Astrocyte of the cerebellum (primary cell): ENCODE measurements at regions not wholly inside any gene's neighbourhood (a gene's known extent, or its start where the extent isn't known, plus 50 kb on each side); places are given as distances from the start of the nearest gene placed in this dataset.

Source experiments
- DNase-seq: peaks from one replicate; pipeline ENCODE4 v3.0.0-alpha.2; 2011; ENCODE audit warnings: low read depth
- H3K4me3 ChIP-seq: 2 replicates; pipeline ENCODE4 v1.5.1; 2011; ENCODE audit warnings: mild to moderate bottlenecking, low read depth, low read length, moderate library complexity
- CTCF ChIP-seq: IDR thresholded peaks from 2 replicates; pipeline ENCODE4 v1.5.1; 2012; ENCODE audit warnings: low read length, low read depth, moderate library complexity, mild to moderate bottlenecking; ENCODE audit errors: missing control alignments
- in situ Hi-C: cut with HindIII; loops from 2 replicates; pipeline ENCODE4 v1.10.0; 2017; ENCODE audit warnings: low sequenced_read_pairs

GRCh38 chrX:6909396-6909795 lies 238.1 kb upstream of the STS start:
- no peak for DNase-seq
- in situ Hi-C loops, result loop anchor here (10.0 kb wide), 1 partner anchor 65 kb away; no protein-coding TSS in a partner anchor
- no peak for TF ChIP-seq CTCF
- H3K4me3 ChIP-seq, result no peak overlapping the region

- no peak overlapping the region for H3K4me3 ChIP-seq
- DNase-seq, result no peak
- in situ Hi-C loops, result loop anchor here (10.0 kb wide), 1 partner anchor 68 kb away; no protein-coding TSS in a partner anchor
- TF ChIP-seq CTCF, result no peak
These were observed 240.9 kb upstream of the STS start for GRCh38 chrX:6906608-6907007.

GRCh38 chrX:6904156-6904555 lies 243.4 kb upstream of the STS start:
- in situ Hi-C loops, result loop anchor here (10.0 kb wide), 1 partner anchor 71 kb away; no protein-coding TSS in a partner anchor
- no peak for TF ChIP-seq CTCF
- H3K4me3 ChIP-seq, result no peak overlapping the region
- no peak for DNase-seq

GRCh38 chrX:6898371-6898770 lies 249.1 kb upstream of the STS start:
- no peak overlapping the region for H3K4me3 ChIP-seq
- DNase-seq, result no peak
- TF ChIP-seq CTCF, result no peak
- in situ Hi-C loops, result no loop called here

- DNase-seq, result no peak
- no peak overlapping the region for H3K4me3 ChIP-seq
- TF ChIP-seq CTCF, result no peak
- in situ Hi-C loops, result no loop called here
These were observed 256.1 kb upstream of the STS start for GRCh38 chrX:6891404-6891803.

GRCh38 chrX:6890544-6891261 lies 256.8 kb upstream of the STS start:
- DNase-seq, result no peak
- no peak for TF ChIP-seq CTCF
- H3K4me3 ChIP-seq, result no peak overlapping the region
- in situ Hi-C loops, result no loop called here

- DNase-seq, result no peak
- no peak overlapping the region for H3K4me3 ChIP-seq
- in situ Hi-C loops, result no loop called here
- TF ChIP-seq CTCF, result no peak
These were observed 261.6 kb upstream of the STS start for GRCh38 chrX:6885909-6886308.
